Lower lobe of right lung (tissue), 2 donors: ENCODE measurements at regions not wholly inside any gene's neighbourhood (a gene's known extent, or its start where the extent isn't known, plus 50 kb on each side); places are given as distances from the start of the nearest gene placed in this dataset.
"Not testable (repeated sequence)": the region's sequence is repeated elsewhere in the genome, so short reads cannot be mapped to it uniquely, and the experiment has no call there.

Experiments
- ATAC-seq, 2 donors: fragments of 200-7000 bp; cut with Tn5 transposase; one replicate each; pipeline ENCODE4 v1.9.1; 2020 to 2022; ENCODE audit warnings: mild to moderate bottlenecking in 2 of 2, moderate library complexity in 2 of 2
- DNase-seq: peaks from one replicate; pipeline ENCODE4 v3.0.0-alpha.2; 2020
- H3K27ac ChIP-seq: fragments of 200-600 bp; one replicate; pipeline ENCODE4 v1.8.0; 2022
- H3K27me3 ChIP-seq: fragments of 200-600 bp; one replicate; pipeline ENCODE4 v1.8.0; 2022; ENCODE audit warnings: low read depth
- H3K36me3 ChIP-seq: fragments of 200-600 bp; one replicate; pipeline ENCODE4 v1.8.0; 2022; ENCODE audit warnings: mild to moderate bottlenecking
- H3K4me1 ChIP-seq: fragments of 200-600 bp; one replicate; pipeline ENCODE4 v1.8.0; 2022
- H3K4me3 ChIP-seq: fragments of 200-600 bp; one replicate; pipeline ENCODE4 v1.8.0; 2022; ENCODE audit warnings: mild to moderate bottlenecking
- H3K9me3 ChIP-seq: fragments of 200-600 bp; one replicate; pipeline ENCODE4 v1.8.0; 2022
- CTCF ChIP-seq: fragments of 200-600 bp; IDR thresholded peaks from one replicate; pipeline ENCODE4 v1.8.0; 2022; ENCODE audit warnings: antibody characterized with exemption, mild to moderate bottlenecking
- intact Hi-C: fragments of 100-400 bp; cut with DNase I; formaldehyde crosslinking; loops from one replicate; pipeline ENCODE4 v1.11.0; 2022
- donor health status: DM: no; HTN: yes; CAD: no; lungs with severe emphysema.

- Histone ChIP-seq H3K4me3 (no peak overlapping the region), H3K4me1 (no peaks in the 10 kb centered on the region), H3K27ac (no peak overlapping the region), H3K36me3 (no peaks in the 10 kb centered on the region), H3K27me3 (no peaks in the 10 kb centered on the region), H3K9me3 (no peaks in the 10 kb centered on the region)
- ATAC-seq (no peak), DNase-seq (no peak)
- no peak for TF ChIP-seq CTCF
- intact Hi-C loops = no loop called here
Observed at GRCh38 chr3:166005126-166005525, 167.9 kb upstream of the BCHE start.

GRCh38 chr3:165994293-165994692 is 157.1 kb upstream of the BCHE start:
- no peak for TF ChIP-seq CTCF
- Histone ChIP-seq H3K27ac (no peak overlapping the region), H3K27me3 (no peaks in the 10 kb centered on the region), H3K4me1 (no peaks in the 10 kb centered on the region), H3K9me3 (no peaks in the 10 kb centered on the region), H3K4me3 (no peak overlapping the region), H3K36me3 (no peaks in the 10 kb centered on the region)
- intact Hi-C loops = loop anchor here (10.0 kb wide), 1 partner anchor 1351 kb away; no protein-coding TSS in a partner anchor
- ATAC-seq = no peak
- no peak for DNase-seq

GRCh38 chr3:165984589-165984988 is 147.4 kb upstream of the BCHE start:
- no peak for TF ChIP-seq CTCF
- Histone ChIP-seq H3K36me3 (no peaks in the 10 kb centered on the region), H3K4me1 (no peaks in the 10 kb centered on the region), H3K27me3 (no peaks in the 10 kb centered on the region), H3K27ac (no peak overlapping the region), H3K4me3 (no peak overlapping the region), H3K9me3 (no peaks in the 10 kb centered on the region)
- ATAC-seq = no peak
- intact Hi-C loops = no loop called here
- no peak for DNase-seq

GRCh38 chr3:165983284-165983683 is 146.1 kb upstream of the BCHE start:
- no peak for DNase-seq
- Histone ChIP-seq H3K27ac (no peak overlapping the region), H3K9me3 (no peaks in the 10 kb centered on the region), H3K4me1 (no peaks in the 10 kb centered on the region), H3K4me3 (no peak overlapping the region), H3K36me3 (no peaks in the 10 kb centered on the region), H3K27me3 (no peaks in the 10 kb centered on the region)
- ATAC-seq = no peak
- TF ChIP-seq CTCF = no peak
- intact Hi-C loops = no loop called here

- H3K27me3 ChIP-seq = no peaks in the 10 kb centered on the region
- no peak for TF ChIP-seq CTCF
- H3K4me3 ChIP-seq = no peak overlapping the region
- no peaks in the 10 kb centered on the region for H3K9me3 ChIP-seq
- intact Hi-C loops = no loop called here
- DNase-seq (no peak), ATAC-seq (no peak)
- no peaks in the 10 kb centered on the region for H3K4me1 ChIP-seq
- no peaks in the 10 kb centered on the region for H3K36me3 ChIP-seq
- no peak overlapping the region for H3K27ac ChIP-seq
Observed at GRCh38 chr3:165981318-165981717, 144.1 kb upstream of the BCHE start.

GRCh38 chr3:165960825-165961224 is 123.6 kb upstream of the BCHE start:
- H3K9me3 ChIP-seq, intact Hi-C loops, DNase-seq, H3K36me3 ChIP-seq, H3K27me3 ChIP-seq, H3K27ac ChIP-seq, H3K4me3 ChIP-seq, ATAC-seq, H3K4me1 ChIP-seq: not testable (repeated sequence)
